DOHH2 (cell line): ENCODE measurements at regions not wholly inside any gene's neighbourhood (a gene's known extent, or its start where the extent isn't known, plus 50 kb on each side); places are given as distances from the start of the nearest gene placed in this dataset.
"Not testable (repeated sequence)": the region's sequence is repeated elsewhere in the genome, so short reads cannot be mapped to it uniquely, and the experiment has no call there.

ENCODE experiments used
- H3F3A ChIP-seq: fragments of 200-600 bp; sonication (generic), shearing (Covaris generic); 2 replicates; pipeline ENCODE4 v1.6.0; 2016; ENCODE audit warnings: antibody characterized with exemption, mild to moderate bottlenecking; ENCODE audit not compliant: control insufficient read depth, insufficient read depth
- H3K27ac ChIP-seq: fragments of 200-600 bp; sonication (generic); 2 replicates; pipeline ENCODE4 v1.5.1; 2014; ENCODE audit warnings: low read depth, mild to moderate bottlenecking, low read length, moderate library complexity
- H3K27me3 ChIP-seq: fragments of 200-600 bp; sonication (generic); 2 replicates; pipeline ENCODE4 v1.6.1; 2014; ENCODE audit warnings: mild to moderate bottlenecking, low read length, mixed read lengths; ENCODE audit not compliant: control insufficient read depth
- H3K36me3 ChIP-seq: fragments of 200-600 bp; sonication (generic); 2 replicates; pipeline ENCODE4 v1.6.1; 2014; ENCODE audit warnings: mild to moderate bottlenecking, low read length, moderate library complexity, mixed read lengths; ENCODE audit not compliant: control insufficient read depth
- H3K4me1 ChIP-seq: fragments of 200-600 bp; sonication (generic); 2 replicates; pipeline ENCODE4 v1.6.1; 2014; ENCODE audit warnings: mild to moderate bottlenecking, low read length, mixed read lengths; ENCODE audit not compliant: control insufficient read depth
- H3K4me2 ChIP-seq: fragments of 200-600 bp; sonication (generic); 2 replicates; pipeline ENCODE4 v1.6.0; 2014; ENCODE audit warnings: mild to moderate bottlenecking, low read length, moderate library complexity
- H3K4me3 ChIP-seq: fragments of 200-600 bp; sonication (generic); 2 replicates; pipeline ENCODE4 v1.5.1; 2014; ENCODE audit warnings: mild to moderate bottlenecking, low read length, mixed read lengths
- H3K79me2 ChIP-seq: fragments of 200-600 bp; sonication (generic); 2 replicates; pipeline ENCODE4 v1.6.1; 2014; ENCODE audit warnings: mild to moderate bottlenecking, low read length, mixed read lengths; ENCODE audit not compliant: control insufficient read depth
- H3K9me2 ChIP-seq: fragments of 200-600 bp; sonication (generic); replicated peaks from 2 replicates; pipeline ENCODE4 v1.6.1; 2014; ENCODE audit warnings: mild to moderate bottlenecking, low read length, mixed read lengths; ENCODE audit not compliant: control insufficient read depth
- H3K9me3 ChIP-seq: fragments of 200-600 bp; sonication (generic); 2 replicates; pipeline ENCODE4 v1.6.1; 2014; ENCODE audit warnings: antibody characterized with exemption, low read length, mixed read lengths; ENCODE audit not compliant: control insufficient read depth, insufficient read depth
- H4K20me1 ChIP-seq: fragments of 200-600 bp; sonication (generic); 2 replicates; pipeline ENCODE4 v1.6.0; 2014; ENCODE audit warnings: low read depth, mild to moderate bottlenecking, antibody characterized with exemption, low read length, moderate library complexity; ENCODE audit not compliant: control insufficient read depth, insufficient read depth
- CTCF ChIP-seq: fragments of 200-600 bp; sonication (generic); IDR thresholded peaks from one replicate; pipeline ENCODE4 v1.5.1; 2014; ENCODE audit warnings: antibody characterized with exemption, mild to moderate bottlenecking, low read depth, low read length; ENCODE audit not compliant: poor library complexity, severe bottlenecking
- EZH2phosphoT487 ChIP-seq: fragments of 200-600 bp; sonication (generic); IDR thresholded peaks from 2 replicates; pipeline ENCODE4 v1.6.1; 2017; ENCODE audit warnings: borderline replicate concordance, mild to moderate bottlenecking, antibody characterized with exemption, low read length, moderate library complexity, mixed read lengths

- no peaks in the 10 kb centered on the region for H3K27me3 ChIP-seq
- H3K27ac ChIP-seq, result no peak overlapping the region
- no peaks in the 10 kb centered on the region for H3K36me3 ChIP-seq
- no peak overlapping the region for H3K4me3 ChIP-seq
- no peak overlapping the region for H3K4me2 ChIP-seq
- no peaks in the 10 kb centered on the region for H3K9me2 ChIP-seq
- H3F3A ChIP-seq, result no peaks in the 10 kb centered on the region
- H4K20me1 ChIP-seq, result no peaks in the 10 kb centered on the region
- no peaks in the 10 kb centered on the region for H3K4me1 ChIP-seq
- no peaks in the 10 kb centered on the region for H3K79me2 ChIP-seq
- TF ChIP-seq CTCF (peak; percentile 46), EZH2phosphoT487 (no peak)
- no peaks in the 10 kb centered on the region for H3K9me3 ChIP-seq
Observed at GRCh38 chr10:22103701-22104470, 100.4 kb upstream of the DNAJC1 start.

- TF ChIP-seq CTCF (no peak), EZH2phosphoT487 (no peak)
- Histone ChIP-seq H3K27ac (no peak overlapping the region), H4K20me1 (no peaks in the 10 kb centered on the region), H3F3A (no peaks in the 10 kb centered on the region), H3K79me2 (no peaks in the 10 kb centered on the region), H3K36me3 (no peaks in the 10 kb centered on the region), H3K27me3 (no peaks in the 10 kb centered on the region), H3K9me2 (no peaks in the 10 kb centered on the region), H3K4me3 (no peak overlapping the region), H3K4me1 (no peaks in the 10 kb centered on the region), H3K4me2 (no peak overlapping the region), H3K9me3 (no peaks in the 10 kb centered on the region)
Observed at GRCh38 chr10:22097696-22098095, 94.2 kb upstream of the DNAJC1 start.

- H3K36me3 ChIP-seq, H3K4me3 ChIP-seq, H3K9me2 ChIP-seq, H3K27ac ChIP-seq, H3K27me3 ChIP-seq, H3K9me3 ChIP-seq, H3K79me2 ChIP-seq, H3F3A ChIP-seq, H3K4me2 ChIP-seq, H4K20me1 ChIP-seq, H3K4me1 ChIP-seq: not testable (repeated sequence)
Observed at GRCh38 chr10:22091260-22091659, 87.7 kb upstream of the DNAJC1 start.

- no peaks in the 10 kb centered on the region for H3K9me2 ChIP-seq
- H4K20me1 ChIP-seq, result no peaks in the 10 kb centered on the region
- no peaks in the 10 kb centered on the region for H3K4me1 ChIP-seq
- H3K27me3 ChIP-seq, result no peaks in the 10 kb centered on the region
- no peaks in the 10 kb centered on the region for H3K36me3 ChIP-seq
- H3F3A ChIP-seq, result no peaks in the 10 kb centered on the region
- TF ChIP-seq CTCF, result no peak
- TF ChIP-seq EZH2phosphoT487, result no peak
- no peaks in the 10 kb centered on the region for H3K79me2 ChIP-seq
- H3K27ac ChIP-seq, result no peak overlapping the region
- no peaks in the 10 kb centered on the region for H3K9me3 ChIP-seq
- no peak overlapping the region for H3K4me3 ChIP-seq
- no peak overlapping the region for H3K4me2 ChIP-seq
Observed at GRCh38 chr10:22087402-22087738, 83.8 kb upstream of the DNAJC1 start.
